HCT116 (cell line): ENCODE measurements at regions not wholly inside any gene's neighbourhood (a gene's known extent, or its start where the extent isn't known, plus 50 kb on each side); places are given as distances from the start of the nearest gene placed in this dataset.

Source experiments
- ATAC-seq: fragments of 200-7000 bp; cut with Tn5 transposase; 2 replicates; pipeline ENCODE4 v1.9.1; 2020; ENCODE audit warnings: mild to moderate bottlenecking, moderate library complexity
- BruUV-seq: library from RNA; stranded (reverse); fragments of 400-500 nt; replicated peaks from 2 replicates; lab custom pipeline; 2021; lab: Mats Ljungman, UMichigan
- CTCF ChIA-PET: fragments of 300-600 bp; sonication (Branson Sonifier 250); formaldehyde crosslinking; loops from one replicate; lab custom pipeline; 2021; ENCODE audit warnings: antibody characterized with exemption; lab: Charles Lee
- POLR2A ChIA-PET: fragments of 300-600, 350-600 bp; sonication (Branson Sonifier 250); formaldehyde crosslinking; loops from one replicate; lab custom pipeline; 2021; ENCODE audit warnings: antibody characterized with exemption; lab: Charles Lee
- RAD21 ChIA-PET, 2 experiments: fragments of 300-600 bp; sonication (Branson Sonifier 250); formaldehyde crosslinking; loops; one replicate each; lab custom pipeline; 2023; ENCODE audit warnings: low total read pairs in 2 of 2; ENCODE audit not compliant: uncharacterized antibody in 2 of 2, unreplicated experiment in 2 of 2, low non-redundant PET in 1 of 2; lab: Charles Lee
- DNase-seq: peaks from one replicate; pipeline ENCODE4 v3.0.0-alpha.2; 2010; ENCODE audit warnings: low read depth, low spot score
- H2AFZ ChIP-seq: fragments of 200-600 bp; shearing (Covaris generic), sonication (generic); 2 replicates; pipeline ENCODE4 v1.6.1; 2017; ENCODE audit warnings: low read depth, mixed run types, mixed read lengths, antibody characterized with exemption, low read length; ENCODE audit not compliant: poor library complexity, severe bottlenecking
- H3K27ac ChIP-seq: 2 replicates; pipeline ENCODE4 v1.5.1; 2012; ENCODE audit warnings: low read depth, low read length
- H3K27me3 ChIP-seq: fragments of 200-600 bp; sonication (generic); 2 replicates; pipeline ENCODE4 v1.6.1; 2016; ENCODE audit warnings: mixed run types, low read length, mixed read lengths; ENCODE audit not compliant: insufficient read depth
- H3K36me3 ChIP-seq, 2 experiments: fragments of 200-500 bp in 1 of 2; fragments of 200-600 bp in 1 of 2; sonication (Bioruptor generic) in 1 of 2; sonication (generic) in 1 of 2; 2 replicates each; pipeline versions ENCODE4 v1.5.1 to v1.6.1; 2014 to 2016; ENCODE audit warnings: low read length in 2 of 2, inconsistent platforms in 1 of 2, mixed read lengths in 1 of 2, mixed run types in 1 of 2; ENCODE audit not compliant: insufficient read depth in 2 of 2, control insufficient read depth in 1 of 2
- H3K4me1 ChIP-seq, 2 experiments: fragments of 200-600 bp in 1 of 2; sonication (generic) in 1 of 2; 2 replicates each; pipeline versions ENCODE4 v1.5.1 to v1.6.1; 2012 to 2017; ENCODE audit warnings: low read length in 2 of 2, inconsistent platforms in 1 of 2, mild to moderate bottlenecking in 1 of 2, mixed read lengths in 1 of 2, mixed run types in 1 of 2, moderate library complexity in 1 of 2; ENCODE audit not compliant: insufficient read depth in 2 of 2, control insufficient read depth in 1 of 2
- H3K4me2 ChIP-seq: fragments of 200-600 bp; sonication (generic); 2 replicates; pipeline ENCODE4 v1.6.1; 2017; ENCODE audit warnings: mixed run types, low read length, mixed read lengths
- H3K4me3 ChIP-seq, 2 experiments: fragments of 200-600 bp in 1 of 2; sonication (generic) in 1 of 2; replicated peaks in 1 of 2; 2 replicates each; pipeline ENCODE4 v1.5.1; 2011 to 2016; ENCODE audit warnings: low read length in 2 of 2, control low read depth in 1 of 2, low read depth in 1 of 2, mild to moderate bottlenecking in 1 of 2, mixed read lengths in 1 of 2, mixed run types in 1 of 2
- H3K79me2 ChIP-seq: fragments of 200-600 bp; sonication (generic); 2 replicates; pipeline ENCODE4 v1.6.1; 2017; ENCODE audit warnings: mild to moderate bottlenecking, mixed run types, low read length, moderate library complexity, mixed read lengths; ENCODE audit not compliant: insufficient read depth
- H3K9ac ChIP-seq: fragments of 200-600 bp; sonication (generic); 2 replicates; pipeline ENCODE4 v1.6.1; 2016; ENCODE audit warnings: low read length, mixed read lengths
- H3K9me2 ChIP-seq: fragments of 200-600 bp; sonication (generic), shearing (Covaris generic); 2 replicates; pipeline ENCODE4 v1.6.1; 2017; ENCODE audit warnings: mixed run types, mild to moderate bottlenecking, moderate library complexity; ENCODE audit not compliant: insufficient read depth
- H3K9me3 ChIP-seq, 2 experiments: fragments of 200-500 bp in 1 of 2; fragments of 200-600 bp in 1 of 2; sonication (Bioruptor generic) in 1 of 2; sonication (generic) in 1 of 2; 2 replicates each; pipeline ENCODE4 v1.6.1; 2014 to 2017; ENCODE audit warnings: low read length in 2 of 2, mixed read lengths in 2 of 2, inconsistent platforms in 1 of 2, low read depth in 1 of 2, mild to moderate bottlenecking in 1 of 2, mixed run types in 1 of 2, moderate library complexity in 1 of 2; ENCODE audit not compliant: control insufficient read depth in 1 of 2, insufficient read depth in 1 of 2
- H4K20me1 ChIP-seq: fragments of 200-600 bp; sonication (generic), shearing (Covaris generic); 2 replicates; pipeline ENCODE4 v1.6.1; 2017; ENCODE audit warnings: mixed run types, mild to moderate bottlenecking, moderate library complexity; ENCODE audit not compliant: insufficient read depth
- ATF3 ChIP-seq: IDR thresholded peaks from 2 replicates; pipeline ENCODE4 v1.6.1; 2012
- ELF1 ChIP-seq: IDR thresholded peaks from 2 replicates; pipeline ENCODE4 v1.6.1; 2012; ENCODE audit warnings: low read depth, borderline replicate concordance
- EZH2 ChIP-seq: fragments of 200-600 bp; sonication (generic); IDR thresholded peaks from 2 replicates; pipeline ENCODE4 v1.6.1; 2017; ENCODE audit warnings: antibody characterized with exemption, mixed run types
- EZH2phosphoT487 ChIP-seq: fragments of 200-600 bp; IDR thresholded peaks from 2 replicates; pipeline ENCODE4 v1.6.1; 2018; ENCODE audit warnings: antibody characterized with exemption, borderline replicate concordance
- FOSL1 ChIP-seq: IDR thresholded peaks from 2 replicates; pipeline ENCODE4 v1.6.1; 2012; ENCODE audit warnings: low read depth
- JUND ChIP-seq: IDR thresholded peaks from 2 replicates; pipeline ENCODE4 v1.6.1; 2012
- POLR2A ChIP-seq: IDR thresholded peaks from 2 replicates; pipeline ENCODE4 v1.7.0; 2011; ENCODE audit warnings: borderline replicate concordance; ENCODE audit not compliant: insufficient read depth, insufficient read length; ENCODE audit errors: extremely low read depth
- POLR2AphosphoS5 ChIP-seq: IDR thresholded peaks from 2 replicates; pipeline ENCODE4 v1.6.1; 2011; ENCODE audit warnings: mild to moderate bottlenecking, low read depth, low read length, moderate library complexity
- RAD21 ChIP-seq: IDR thresholded peaks from 2 replicates; pipeline ENCODE4 v1.6.1; 2012; ENCODE audit warnings: low read depth, mild to moderate bottlenecking
- SIN3A ChIP-seq: IDR thresholded peaks from 2 replicates; pipeline ENCODE4 v1.6.1; 2012; ENCODE audit warnings: low read depth
- SP1 ChIP-seq: IDR thresholded peaks from 2 replicates; pipeline ENCODE4 v1.6.1; 2012; ENCODE audit warnings: low read depth
- YY1 ChIP-seq: IDR thresholded peaks from 2 replicates; pipeline ENCODE4 v1.6.1; 2011; ENCODE audit warnings: low read length, low read depth, moderate library complexity, mild to moderate bottlenecking; ENCODE audit not compliant: insufficient replicate concordance; ENCODE audit errors: extremely low read depth
- ZBTB33 ChIP-seq: IDR thresholded peaks from 2 replicates; pipeline ENCODE4 v1.6.1; 2011; ENCODE audit warnings: mild to moderate bottlenecking, low read length, moderate library complexity; ENCODE audit not compliant: insufficient replicate concordance; ENCODE audit errors: extremely low read depth
- ZNF274 ChIP-seq: fragments of 200-500 bp; sonication (Bioruptor generic); IDR thresholded peaks from 2 replicates; pipeline ENCODE4 v1.6.1; 2014; ENCODE audit warnings: mild to moderate bottlenecking, low read depth, low read length, inconsistent platforms
- intact Hi-C: fragments of 100-400 bp; cut with micrococcal nuclease; formaldehyde crosslinking; loops from 2 replicates; pipeline ENCODE4 v1.10.0; 2022

- TF ChIP-seq JUND (no peak), ELF1 (no peak), RAD21 (no peak), FOSL1 (no peak), POLR2AphosphoS5 (no peak), SIN3A (no peak)
- no peaks in the 10 kb centered on the region for H3K79me2 ChIP-seq
- no peak overlapping the region for H3K27ac ChIP-seq
- intact Hi-C loops: no loop called here
- H3K9me2 ChIP-seq: no peaks in the 10 kb centered on the region
- H3K27me3 ChIP-seq: no peaks in the 10 kb centered on the region
- no peak overlapping the region for H2AFZ ChIP-seq
- no peaks in the 10 kb centered on the region for H3K9me3 ChIP-seq
- peaks cover 30 to 31% of the 10 kb centered on the region in 2 experiments for H3K4me1 ChIP-seq
- H3K4me3 ChIP-seq: no peak overlapping the region
- no TSS peak for BruUV-seq
- no peaks in the 10 kb centered on the region for H3K36me3 ChIP-seq
- POLR2A ChIA-PET: no interaction called here
- H3K9ac ChIP-seq: no peak overlapping the region
- no peaks in the 10 kb centered on the region for H4K20me1 ChIP-seq
- no peak for DNase-seq
- RAD21 ChIA-PET: no interaction called here
- ATAC-seq: no peak
- no peak overlapping the region for H3K4me2 ChIP-seq
- CTCF ChIA-PET: no interaction called here
These were observed 88.4 kb upstream of the TAB2 start for GRCh38 chr6:149229096-149229495.

- ChIA-PET CTCF (no interaction called here), RAD21 (interaction anchor here in 1 of 2 experiments (0.5 kb wide), 1 partner anchor 126 kb away, joined by 3 read pairs; no protein-coding TSS in a partner anchor), POLR2A (no interaction called here)
- Histone ChIP-seq H2AFZ (no peak overlapping the region), H3K27me3 (no peaks in the 10 kb centered on the region), H3K9me2 (no peaks in the 10 kb centered on the region), H3K9ac (no peak overlapping the region), H3K36me3 (no peaks in the 10 kb centered on the region), H3K4me3 (no peak overlapping the region), H3K4me2 (no peak overlapping the region), H3K79me2 (no peaks in the 10 kb centered on the region), H3K4me1 (peaks cover 43 to 44% of the 10 kb centered on the region in 2 experiments), H4K20me1 (no peaks in the 10 kb centered on the region), H3K27ac (no peak overlapping the region), H3K9me3 (no peaks in the 10 kb centered on the region)
- intact Hi-C loops: loop anchor here (5.0 kb wide), 2 partner anchors 86 to 101 kb away; partner anchors contain the start of gene TAB2
- ATAC-seq (no peak), DNase-seq (no peak)
- BruUV-seq: no TSS peak
- TF ChIP-seq ELF1: no peak
- TF ChIP-seq ATF3: no peak
- TF ChIP-seq EZH2phosphoT487: no peak
- TF ChIP-seq SP1: no peak
- TF ChIP-seq ZBTB33: no peak
- no peak for TF ChIP-seq FOSL1
- no peak for TF ChIP-seq EZH2
- TF ChIP-seq POLR2A: no peak
- no peak for TF ChIP-seq POLR2AphosphoS5
- TF ChIP-seq ZNF274: no peak
- no peak for TF ChIP-seq RAD21
- TF ChIP-seq YY1: no peak
These were observed 86.6 kb upstream of the TAB2 start for GRCh38 chr6:149230712-149231460.
